ENCODE measurements at regions not wholly inside any gene's neighbourhood (a gene's known extent, or its start where the extent isn't known, plus 50 kb on each side); places are given as distances from the start of the nearest gene placed in this dataset.

DNA sequence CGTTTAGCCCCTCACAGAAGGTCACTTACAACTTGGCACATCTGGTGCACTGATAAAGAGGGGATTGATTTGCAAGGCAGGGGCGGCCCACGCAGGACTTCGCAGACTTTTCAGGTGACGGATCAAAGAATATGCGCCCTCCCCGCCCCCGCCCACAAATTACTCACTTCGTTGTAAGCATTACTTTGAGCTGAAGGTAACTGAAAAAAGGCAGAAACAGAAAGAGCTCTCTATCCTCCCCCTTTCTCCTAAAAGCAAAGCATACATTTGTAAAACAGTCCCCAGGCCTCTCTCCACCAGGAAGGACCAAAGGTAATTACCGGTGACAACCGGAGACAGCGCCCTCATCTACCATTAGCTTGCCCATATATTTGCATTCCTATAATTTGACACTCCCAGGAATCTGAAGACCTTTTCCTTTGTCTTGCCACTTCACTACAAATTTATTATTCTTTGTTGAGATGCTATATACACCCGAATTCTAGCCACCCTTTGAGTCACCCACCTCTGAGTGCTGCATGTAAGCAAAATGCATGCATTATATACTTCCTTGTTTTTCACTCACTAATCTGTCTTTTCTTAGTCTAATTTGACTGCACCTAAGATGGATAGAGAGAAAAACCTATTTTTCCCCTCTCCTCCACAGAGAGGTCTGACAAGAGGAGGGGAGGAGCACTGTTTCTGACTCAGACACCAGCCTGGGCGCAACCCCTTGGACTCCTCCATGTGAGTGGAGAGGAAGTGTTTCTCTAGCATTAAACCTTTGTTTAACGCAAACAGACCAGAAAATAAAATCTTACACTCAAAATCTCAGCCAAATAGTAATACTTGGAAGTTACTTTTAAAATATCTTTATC lies 74.7 kb upstream of the SPIN1 start:
- TF ChIP-seq CTCF (conservative IDR thresholded peaks at IDR 0.05 in 1 of 2, IDR thresholded peaks at IDR 0.05 in 1 of 2; ENCODE audit: low read depth in 1 of 2, low read length in 2 of 2) (no peak), EZH2 (IDR thresholded peaks at IDR 0.05; ENCODE audit: low read length, missing control alignments) (no peak)

Measured in fibroblast of lung (primary cell).